ENCODE measurements at regions not wholly inside any gene's neighbourhood (a gene's known extent, or its start where the extent isn't known, plus 50 kb on each side); places are given as distances from the start of the nearest gene placed in this dataset.

DNA sequence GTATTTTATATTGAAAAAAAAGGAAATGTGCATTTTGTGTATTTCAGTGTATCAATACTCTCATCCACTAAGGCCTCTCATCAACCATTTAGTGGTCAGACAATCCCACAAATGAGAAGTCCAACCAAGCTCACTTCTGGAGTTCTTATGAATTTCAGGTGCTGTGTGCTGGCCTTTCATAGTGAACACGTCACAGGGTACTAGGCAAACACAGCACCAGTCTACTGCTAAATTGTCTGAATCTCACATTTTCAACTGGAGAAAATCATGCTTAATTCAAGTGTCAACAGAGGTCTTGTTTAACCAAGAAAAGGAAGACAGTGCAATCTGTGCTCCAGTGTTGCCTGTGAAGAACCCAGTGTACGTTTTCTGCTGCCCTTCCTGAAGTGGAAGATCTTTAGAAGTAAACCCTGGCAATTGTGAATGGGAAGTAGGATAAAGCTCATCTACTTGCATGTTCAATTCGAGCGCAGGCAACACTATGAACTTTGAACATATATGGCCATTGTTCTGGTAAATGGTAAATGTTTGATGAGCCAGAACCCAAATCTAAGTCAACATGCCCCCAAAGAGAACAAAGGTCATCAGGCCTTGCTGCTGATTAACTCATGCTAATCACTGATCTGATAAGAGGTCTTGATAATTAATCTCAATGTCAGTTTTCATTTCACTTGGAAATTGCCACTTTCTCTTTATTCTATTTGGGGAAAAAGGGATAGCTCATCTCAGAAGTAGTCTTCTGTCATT is 439.2 kb upstream of the SOX9 start:
- no peak overlapping the region for H3K27ac ChIP-seq
- H3K4me3 ChIP-seq, result no peak overlapping the region
- no peaks in the 10 kb centered on the region for H3K4me1 ChIP-seq
- ATAC-seq, result no peak
- 71 to 85% methylated on average over 4 of the region's 4 CpGs for WGBS, 2 donors
- H3K36me3 ChIP-seq, result no peaks in the 10 kb centered on the region
- TF ChIP-seq CTCF (IDR thresholded peaks at IDR 0.05), result no peak
- H3K9me3 ChIP-seq, result no peaks in the 10 kb centered on the region
- DNase-seq, result no peak
- H3K27me3 ChIP-seq, result no peaks in the 10 kb centered on the region
- intact Hi-C loops (cut with DNase I), result no loop called here

DNA sequence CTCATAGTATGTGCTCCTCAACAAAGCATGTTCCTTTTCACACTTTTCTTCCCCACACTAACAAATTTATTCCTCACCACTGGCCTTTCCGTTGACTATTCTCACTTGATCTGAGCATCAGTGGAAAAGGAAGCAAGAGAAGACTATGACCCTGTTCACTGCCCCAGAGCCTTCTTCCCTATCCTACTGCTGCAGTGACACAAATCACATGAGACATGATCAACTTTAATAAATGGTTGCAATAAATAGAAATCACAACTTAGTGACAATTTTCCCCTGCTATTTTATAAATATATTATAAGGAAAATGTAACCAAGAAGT is 438.7 kb upstream of the SOX9 start:
- intact Hi-C loops (cut with DNase I), result no loop called here
- H3K9me3 ChIP-seq, result no peaks in the 10 kb centered on the region
- H3K4me3 ChIP-seq, result no peak overlapping the region
- H3K36me3 ChIP-seq, result no peaks in the 10 kb centered on the region
- DNase-seq, result no peak
- H3K4me1 ChIP-seq, result no peaks in the 10 kb centered on the region
- no peak for TF ChIP-seq CTCF (IDR thresholded peaks at IDR 0.05)
- no peak for ATAC-seq
- H3K27me3 ChIP-seq, result no peaks in the 10 kb centered on the region
- WGBS, 2 donors, result 76 to 77% methylated on average over 1 of the region's 1 CpG
- no peak overlapping the region for H3K27ac ChIP-seq

DNA sequence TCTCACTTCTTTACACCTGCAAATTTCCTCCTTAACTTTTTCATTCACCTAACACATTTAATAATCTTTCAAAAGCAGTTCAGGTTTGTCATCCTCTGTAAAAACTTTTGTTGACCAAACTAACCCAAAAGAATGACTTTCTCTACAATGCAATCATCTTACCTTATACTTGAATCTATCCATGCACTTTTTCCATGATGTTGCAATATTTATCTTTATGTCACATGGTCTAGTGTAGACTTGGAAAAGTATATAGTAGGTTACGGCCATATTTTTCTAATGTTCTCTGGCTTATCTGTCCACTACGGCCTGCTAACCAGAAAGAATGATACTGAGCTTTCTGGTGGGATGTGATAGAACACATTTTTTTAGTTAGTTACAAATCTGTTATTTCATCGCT is 431.0 kb upstream of the SOX9 start:
- intact Hi-C loops (cut with DNase I), result no loop called here
- H3K27ac ChIP-seq, result no peak overlapping the region
- ATAC-seq (no peak), DNase-seq (no peak)
- H3K9me3 ChIP-seq, result peaks cover 0 to 6% (median 0%) of the 10 kb centered on the region in 11 donors
- no peaks in the 10 kb centered on the region for H3K4me1 ChIP-seq
- no peaks in the 10 kb centered on the region for H3K36me3 ChIP-seq
- 80 to 85% methylated on average over 3 of the region's 3 CpGs for WGBS, 2 donors
- no peak for TF ChIP-seq CTCF (IDR thresholded peaks at IDR 0.05)
- no peak overlapping the region for H3K4me3 ChIP-seq
- H3K27me3 ChIP-seq, result peaks cover 0 to 4% (median 0%) of the 10 kb centered on the region in 7 donors

- TF ChIP-seq CTCF (IDR thresholded peaks at IDR 0.05), result no peak
- no peaks in the 10 kb centered on the region for H3K4me1 ChIP-seq
- intact Hi-C loops (cut with DNase I), result no loop called here
- no peak overlapping the region for H3K27ac ChIP-seq
- ATAC-seq, result no peak
- DNase-seq, result no peak
- H3K9me3 ChIP-seq, result peaks cover 0 to 4% (median 0%) of the 10 kb centered on the region in 11 donors
- no peak overlapping the region for H3K4me3 ChIP-seq
- no peaks in the 10 kb centered on the region for H3K36me3 ChIP-seq
- H3K27me3 ChIP-seq, result no peaks in the 10 kb centered on the region
Observed at GRCh38 chr17:71699907-71700306, 420.9 kb upstream of the SOX9 start.
